ENCODE measurements at regions not wholly inside any gene's neighbourhood (a gene's known extent, or its start where the extent isn't known, plus 50 kb on each side); places are given as distances from the start of the nearest gene placed in this dataset.

DNA sequence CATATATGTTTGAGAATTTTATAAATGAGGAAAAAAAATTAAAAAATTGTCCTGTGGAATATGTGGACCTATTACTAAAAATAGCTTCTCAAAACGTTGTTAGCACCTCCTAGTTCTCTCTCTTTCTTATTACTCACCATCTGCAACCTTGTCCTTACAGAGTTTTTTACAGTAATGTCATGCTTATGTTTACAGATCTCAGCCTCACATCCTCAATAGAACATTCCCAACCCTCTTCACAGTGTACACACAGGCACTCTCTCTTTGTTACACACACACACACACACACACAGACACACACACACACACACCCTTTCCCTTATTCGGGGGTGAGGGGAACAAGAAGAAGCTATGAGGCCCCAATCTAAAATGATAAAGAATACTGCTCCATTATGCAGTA is 197.7 kb downstream of the SLITRK6 start:
- TF ChIP-seq, protein P1, sequence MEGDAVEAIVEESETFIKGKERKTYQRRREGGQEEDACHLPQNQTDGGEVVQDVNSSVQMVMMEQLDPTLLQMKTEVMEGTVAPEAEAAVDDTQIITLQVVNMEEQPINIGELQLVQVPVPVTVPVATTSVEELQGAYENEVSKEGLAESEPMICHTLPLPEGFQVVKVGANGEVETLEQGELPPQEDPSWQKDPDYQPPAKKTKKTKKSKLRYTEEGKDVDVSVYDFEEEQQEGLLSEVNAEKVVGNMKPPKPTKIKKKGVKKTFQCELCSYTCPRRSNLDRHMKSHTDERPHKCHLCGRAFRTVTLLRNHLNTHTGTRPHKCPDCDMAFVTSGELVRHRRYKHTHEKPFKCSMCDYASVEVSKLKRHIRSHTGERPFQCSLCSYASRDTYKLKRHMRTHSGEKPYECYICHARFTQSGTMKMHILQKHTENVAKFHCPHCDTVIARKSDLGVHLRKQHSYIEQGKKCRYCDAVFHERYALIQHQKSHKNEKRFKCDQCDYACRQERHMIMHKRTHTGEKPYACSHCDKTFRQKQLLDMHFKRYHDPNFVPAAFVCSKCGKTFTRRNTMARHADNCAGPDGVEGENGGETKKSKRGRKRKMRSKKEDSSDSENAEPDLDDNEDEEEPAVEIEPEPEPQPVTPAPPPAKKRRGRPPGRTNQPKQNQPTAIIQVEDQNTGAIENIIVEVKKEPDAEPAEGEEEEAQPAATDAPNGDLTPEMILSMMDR (IDR thresholded peaks at IDR 0.05), result no peak
- TF ChIP-seq POLR2A (IDR thresholded peaks at IDR 0.05) (no peak), EP300 (IDR thresholded peaks at IDR 0.05) (no peak)
